ENCODE measurements at regions not wholly inside any gene's neighbourhood (a gene's known extent, or its start where the extent isn't known, plus 50 kb on each side); places are given as distances from the start of the nearest gene placed in this dataset.

- Histone ChIP-seq H3K4me1 (replicated peaks in 1 of 2; ENCODE audit: control insufficient read depth in 2 of 2, insufficient read depth in 2 of 2, low read length in 2 of 2) (no peaks in the 10 kb centered on the region), H3K27ac (ENCODE audit: extremely low read depth, low read depth, low read length) (no peak overlapping the region), H3K79me2 (ENCODE audit: control insufficient read depth, insufficient read depth, low read length) (no peaks in the 10 kb centered on the region), H3K4me2 (ENCODE audit: insufficient read depth, low read length) (no peak overlapping the region), H3K36me3 (ENCODE audit: control insufficient read depth, insufficient read depth, low read length) (no peaks in the 10 kb centered on the region), H4K20me1 (replicated peaks; ENCODE audit: control insufficient read depth, insufficient read depth, low read length) (no peaks in the 10 kb centered on the region), H2AFZ (ENCODE audit: low read depth, low read length) (no peak overlapping the region), H3K9ac (ENCODE audit: insufficient read depth in 1 of 2, low read depth in 2 of 2, low read length in 2 of 2) (no peak overlapping the region), H3K27me3 (ENCODE audit: control insufficient read depth in 2 of 2, insufficient read depth in 2 of 2, low read length in 2 of 2) (no peaks in the 10 kb centered on the region), H3K4me3 (no peak overlapping the region), H3K9me1 (ENCODE audit: control insufficient read depth, insufficient read depth, low read length) (no peaks in the 10 kb centered on the region), H3K9me3 (replicated peaks; ENCODE audit: control insufficient read depth, insufficient read depth, low read depth, low read length) (no peaks in the 10 kb centered on the region; the same call in 1 of the 2 replicates)
- in situ Hi-C loops (cut with MboI): no loop called here
- ChIA-PET CTCF (ENCODE audit: low intra/inter-chr PET ratio) (no interaction called here), POLR2A (no interaction called here)
- TF ChIP-seq ZBTB8A (IDR thresholded peaks at IDR 0.05; ENCODE audit: partially characterized antibody) (no peak), ZEB2 (IDR thresholded peaks at IDR 0.05) (no peak), ZNF12 (CRISPR knock-in tag; IDR thresholded peaks at IDR 0.05) (no peak), IRF9 (tag; IDR thresholded peaks at IDR 0.05) (no peak), RCOR1 (IDR thresholded peaks at IDR 0.05; ENCODE audit: borderline replicate concordance in 1 of 2, low read depth in 2 of 2, low read length in 2 of 2) (no peak), SAP30 (IDR thresholded peaks at IDR 0.05; ENCODE audit: borderline replicate concordance, insufficient read depth, low read depth, low read length, poor library complexity, severe bottlenecking) (no peak), NFE2 (IDR thresholded peaks at IDR 0.05; ENCODE audit: low read depth) (no peak), PHB (CRISPR knock-in tag; IDR thresholded peaks at IDR 0.05) (no peak), RREB1 (CRISPR knock-in tag; IDR thresholded peaks at IDR 0.05) (no peak), SRF (CRISPR knock-in tag; IDR thresholded peaks at IDR 0.05) (no peak), MTA1 (IDR thresholded peaks at IDR 0.05; ENCODE audit: borderline replicate concordance) (no peak), ZNF778 (CRISPR knock-in tag; IDR thresholded peaks at IDR 0.05) (no peak)
- TF ChIP-seq, protein P1, sequence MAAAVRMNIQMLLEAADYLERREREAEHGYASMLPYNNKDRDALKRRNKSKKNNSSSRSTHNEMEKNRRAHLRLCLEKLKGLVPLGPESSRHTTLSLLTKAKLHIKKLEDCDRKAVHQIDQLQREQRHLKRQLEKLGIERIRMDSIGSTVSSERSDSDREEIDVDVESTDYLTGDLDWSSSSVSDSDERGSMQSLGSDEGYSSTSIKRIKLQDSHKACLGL (CRISPR knock-in tag; IDR thresholded peaks at IDR 0.05; ENCODE audit: borderline replicate concordance, poor library complexity, severe bottlenecking): no peak
- TF ChIP-seq, protein P2, sequence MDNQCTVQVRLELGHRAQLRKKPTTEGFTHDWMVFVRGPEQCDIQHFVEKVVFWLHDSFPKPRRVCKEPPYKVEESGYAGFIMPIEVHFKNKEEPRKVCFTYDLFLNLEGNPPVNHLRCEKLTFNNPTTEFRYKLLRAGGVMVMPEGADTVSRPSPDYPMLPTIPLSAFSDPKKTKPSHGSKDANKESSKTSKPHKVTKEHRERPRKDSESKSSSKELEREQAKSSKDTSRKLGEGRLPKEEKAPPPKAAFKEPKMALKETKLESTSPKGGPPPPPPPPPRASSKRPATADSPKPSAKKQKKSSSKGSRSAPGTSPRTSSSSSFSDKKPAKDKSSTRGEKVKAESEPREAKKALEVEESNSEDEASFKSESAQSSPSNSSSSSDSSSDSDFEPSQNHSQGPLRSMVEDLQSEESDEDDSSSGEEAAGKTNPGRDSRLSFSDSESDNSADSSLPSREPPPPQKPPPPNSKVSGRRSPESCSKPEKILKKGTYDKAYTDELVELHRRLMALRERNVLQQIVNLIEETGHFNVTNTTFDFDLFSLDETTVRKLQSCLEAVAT (IDR thresholded peaks at IDR 0.05): no peak
- no TSS peak for BruUV-seq (replicated peaks)
- DNase-seq (ENCODE audit: extremely low read depth in 1 of 4, low spot score in 3 of 4): no peak
- intact Hi-C loops (cut with micrococcal nuclease): no loop called here
- no peak for ATAC-seq
- WGBS (ENCODE audit: insufficient coverage, low coverage, missing lambda C conversion rate): 3% methylated on average over 4 of the region's 4 CpGs
- no peak for FAIRE-seq
Observed at GRCh38 chr3:165466856-165467255, 270.7 kb upstream of the SLITRK3 start.
